DND-41 (cell line): ENCODE measurements at regions not wholly inside any gene's neighbourhood (a gene's known extent, or its start where the extent isn't known, plus 50 kb on each side); places are given as distances from the start of the nearest gene placed in this dataset.
"Not testable (repeated sequence)": the region's sequence is repeated elsewhere in the genome, so short reads cannot be mapped to it uniquely, and the experiment has no call there.

ENCODE experiments used
- ATAC-seq: fragments of 200-7000 bp; cut with Tn5 transposase; 3 replicates; pipeline ENCODE4 v1.9.1; 2021; ENCODE audit warnings: low read depth; ENCODE audit not compliant: insufficient read depth
- DNase-seq: peaks from one replicate; pipeline ENCODE4 v3.0.0-alpha.2; 2020
- H2AFZ ChIP-seq: 2 replicates; pipeline ENCODE4 v1.6.0; 2012; ENCODE audit warnings: low read depth, low read length
- H3K27ac ChIP-seq: 2 replicates; pipeline ENCODE4 v1.5.1; 2012; ENCODE audit warnings: low read length, inconsistent platforms
- H3K27me3 ChIP-seq: fragments of 200-600 bp; sonication (generic); 2 replicates; pipeline ENCODE4 v1.6.0; 2012; ENCODE audit warnings: low read length, mild to moderate bottlenecking, inconsistent platforms; ENCODE audit not compliant: insufficient read depth, poor library complexity
- H3K36me3 ChIP-seq: 2 replicates; pipeline ENCODE4 v1.5.1; 2012; ENCODE audit warnings: low read length, inconsistent platforms; ENCODE audit not compliant: insufficient read depth
- H3K4me1 ChIP-seq: 2 replicates; pipeline ENCODE4 v1.5.1; 2012; ENCODE audit warnings: mild to moderate bottlenecking, low read length; ENCODE audit not compliant: insufficient read depth
- H3K4me2 ChIP-seq: 2 replicates; pipeline ENCODE4 v1.6.0; 2012; ENCODE audit warnings: mild to moderate bottlenecking, moderate library complexity, low read length, inconsistent platforms; ENCODE audit not compliant: insufficient read depth
- H3K4me3 ChIP-seq, 2 experiments: fragments of 200-600 bp in 1 of 2; shearing (Covaris generic) in 1 of 2; 2 replicates each; pipeline ENCODE4 v1.5.1; 2012 to 2016; ENCODE audit warnings: inconsistent platforms in 2 of 2, low read length in 2 of 2, mild to moderate bottlenecking in 2 of 2, low read depth in 1 of 2, moderate library complexity in 1 of 2
- H3K79me2 ChIP-seq: 2 replicates; pipeline ENCODE4 v1.6.0; 2012; ENCODE audit warnings: low read length, inconsistent platforms; ENCODE audit not compliant: insufficient read depth
- H3K9ac ChIP-seq: 2 replicates; pipeline ENCODE4 v1.6.0; 2012; ENCODE audit warnings: low read depth, mild to moderate bottlenecking, inconsistent platforms, low read length, moderate library complexity
- H3K9me3 ChIP-seq: 2 replicates; pipeline ENCODE4 v1.5.1; 2012; ENCODE audit warnings: low read length, moderate library complexity, mild to moderate bottlenecking, inconsistent platforms; ENCODE audit not compliant: insufficient read depth, severe bottlenecking
- H4K20me1 ChIP-seq: 2 replicates; pipeline ENCODE4 v1.6.0; 2012; ENCODE audit warnings: low read length; ENCODE audit not compliant: insufficient read depth
- CTCF ChIP-seq: IDR thresholded peaks from 2 replicates; pipeline ENCODE4 v1.5.1; 2012; ENCODE audit warnings: borderline replicate concordance, low read length, moderate library complexity, mild to moderate bottlenecking; ENCODE audit not compliant: poor library complexity, severe bottlenecking; ENCODE audit errors: extremely low read depth
- EZH2 ChIP-seq: IDR thresholded peaks from 3 replicates; pipeline ENCODE4 v1.6.1; 2012; ENCODE audit warnings: borderline replicate concordance, low read depth, mild to moderate bottlenecking, moderate library complexity, low read length, inconsistent platforms; ENCODE audit not compliant: severe bottlenecking

GRCh38 chr3:178948546-178948945 is 123.1 kb downstream of the ZMAT3 start:
- Histone ChIP-seq H3K27ac (no peak overlapping the region), H3K4me2 (no peak overlapping the region), H2AFZ (no peak overlapping the region), H3K9ac (no peak overlapping the region), H3K4me1 (no peaks in the 10 kb centered on the region), H4K20me1 (no peaks in the 10 kb centered on the region), H3K79me2 (no peaks in the 10 kb centered on the region), H3K9me3 (no peaks in the 10 kb centered on the region), H3K36me3 (no peaks in the 10 kb centered on the region), H3K4me3 (no peak overlapping the region), H3K27me3 (peaks cover 2% of the 10 kb centered on the region)
- no peak for TF ChIP-seq CTCF
- no peak for TF ChIP-seq EZH2
- ATAC-seq (no peak), DNase-seq (no peak)

GRCh38 chr3:178947738-178948137 is 123.9 kb downstream of the ZMAT3 start:
- Histone ChIP-seq H3K36me3 (no peaks in the 10 kb centered on the region), H4K20me1 (no peaks in the 10 kb centered on the region), H3K27me3 (no peaks in the 10 kb centered on the region), H3K4me2 (no peak overlapping the region), H3K4me3 (no peak overlapping the region), H3K27ac (no peak overlapping the region), H3K79me2 (no peaks in the 10 kb centered on the region), H3K4me1 (no peaks in the 10 kb centered on the region), H3K9me3 (no peaks in the 10 kb centered on the region), H3K9ac (no peak overlapping the region), H2AFZ (no peak overlapping the region)
- no peak for ATAC-seq
- no peak for TF ChIP-seq EZH2
- no peak for TF ChIP-seq CTCF
- no peak for DNase-seq

- ATAC-seq, H3K4me1 ChIP-seq, H3K9ac ChIP-seq, H3K36me3 ChIP-seq, H3K79me2 ChIP-seq, H2AFZ ChIP-seq, H3K9me3 ChIP-seq, H3K4me2 ChIP-seq, H4K20me1 ChIP-seq, DNase-seq, H3K27me3 ChIP-seq, H3K4me3 ChIP-seq, H3K27ac ChIP-seq: not testable (repeated sequence)
Measured at GRCh38 chr3:178942261-178942660, 129.3 kb downstream of the ZMAT3 start.

- no peaks in the 10 kb centered on the region for H3K4me1 ChIP-seq
- no peaks in the 10 kb centered on the region for H3K36me3 ChIP-seq
- H3K4me3 ChIP-seq = no peak overlapping the region
- ATAC-seq (no peak), DNase-seq (no peak)
- no peaks in the 10 kb centered on the region for H3K79me2 ChIP-seq
- H3K27ac ChIP-seq = no peak overlapping the region
- no peaks in the 10 kb centered on the region for H3K9me3 ChIP-seq
- TF ChIP-seq EZH2 = no peak
- no peak for TF ChIP-seq CTCF
- no peak overlapping the region for H3K9ac ChIP-seq
- H4K20me1 ChIP-seq = no peaks in the 10 kb centered on the region
- no peak overlapping the region for H3K4me2 ChIP-seq
- no peak overlapping the region for H2AFZ ChIP-seq
- H3K27me3 ChIP-seq = no peaks in the 10 kb centered on the region
Measured at GRCh38 chr3:178930116-178930515, 141.5 kb downstream of the ZMAT3 start.
